NOMO-1 treated with DMSO at 0.1 percent for 48 hours (cell line): ENCODE measurements at regions not wholly inside any gene's neighbourhood (a gene's known extent, or its start where the extent isn't known, plus 50 kb on each side); places are given as distances from the start of the nearest gene placed in this dataset.

ENCODE experiments used
- DNase-seq: peaks from one replicate; lab custom pipeline; 2025; ENCODE audit not compliant: unreplicated experiment; lab: John Stamatoyannopoulos, UW

DNA sequence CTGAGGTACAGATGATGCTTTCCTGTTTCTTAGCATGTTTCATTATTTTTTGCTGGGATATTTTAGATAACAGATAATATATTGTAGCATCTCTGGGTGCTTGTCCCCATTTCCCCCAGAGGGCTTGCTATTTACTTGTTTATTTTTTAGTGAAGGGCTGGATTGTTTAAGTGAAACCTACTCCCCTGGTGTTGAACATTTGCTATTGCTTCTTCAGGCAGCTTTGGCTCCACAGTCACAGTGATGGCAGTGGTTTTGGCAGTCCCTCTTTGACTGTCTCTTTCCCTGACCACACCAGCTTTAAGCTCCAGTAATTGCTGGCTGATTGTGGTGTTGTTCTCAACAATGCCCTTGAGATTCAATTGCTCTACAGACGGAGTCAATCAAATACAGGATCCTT, 128.9 kb downstream of the KLF13 start:
- DNase-seq, result no peak

DNA sequence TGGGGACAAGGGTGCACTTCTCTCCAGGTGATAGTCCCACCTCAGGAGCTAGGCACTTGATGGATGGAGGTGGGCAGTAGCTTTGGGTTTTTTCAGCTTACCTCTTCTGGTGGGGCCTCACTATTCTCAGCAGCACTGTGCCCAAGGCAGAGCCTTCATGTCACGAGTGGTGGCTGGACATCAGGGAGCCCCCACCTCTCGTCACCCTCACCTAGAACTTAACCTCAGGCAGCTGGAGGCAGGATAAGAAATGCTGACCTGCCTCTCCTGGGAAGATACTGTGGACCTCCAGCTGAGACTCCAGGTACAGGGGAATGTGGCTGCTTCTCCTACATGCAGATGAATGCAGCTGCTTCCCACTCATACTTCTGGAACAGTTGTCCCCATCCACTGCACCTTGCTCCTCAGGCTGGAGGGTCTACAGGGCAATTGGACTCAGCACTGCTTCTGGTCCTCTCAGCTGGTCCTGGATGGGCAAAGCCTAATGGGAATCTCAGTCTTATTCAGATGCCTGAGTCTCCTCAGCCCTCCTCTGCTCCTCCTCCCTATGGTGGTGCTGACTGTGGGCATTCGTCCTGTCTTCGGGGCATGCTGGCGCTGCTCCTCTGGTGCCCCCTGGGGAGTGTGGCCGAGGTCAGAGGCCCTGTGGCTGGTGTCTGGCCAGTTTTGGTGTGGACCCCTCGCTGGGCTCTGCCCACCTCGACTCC, 129.9 kb downstream of the KLF13 start:
- no peak for DNase-seq

DNA sequence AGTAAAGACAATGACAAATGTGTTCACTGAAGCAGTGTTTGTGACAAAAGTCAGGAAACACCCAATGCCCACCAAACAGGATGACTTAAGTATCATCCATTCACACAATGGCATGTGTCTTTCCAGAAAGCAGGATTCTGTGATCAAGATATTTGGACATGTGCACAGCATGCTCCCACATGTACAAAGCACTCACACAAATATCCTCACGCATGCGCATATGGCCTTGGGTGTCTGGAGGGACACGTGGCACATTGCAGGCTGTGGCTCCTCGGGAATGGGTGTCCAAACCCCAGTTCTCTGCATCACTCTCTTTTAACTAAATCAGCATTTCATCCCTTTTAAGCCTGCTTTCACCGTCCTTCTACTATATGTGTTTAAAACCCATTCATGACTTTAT, 130.5 kb downstream of the KLF13 start:
- DNase-seq, result no peak

DNA sequence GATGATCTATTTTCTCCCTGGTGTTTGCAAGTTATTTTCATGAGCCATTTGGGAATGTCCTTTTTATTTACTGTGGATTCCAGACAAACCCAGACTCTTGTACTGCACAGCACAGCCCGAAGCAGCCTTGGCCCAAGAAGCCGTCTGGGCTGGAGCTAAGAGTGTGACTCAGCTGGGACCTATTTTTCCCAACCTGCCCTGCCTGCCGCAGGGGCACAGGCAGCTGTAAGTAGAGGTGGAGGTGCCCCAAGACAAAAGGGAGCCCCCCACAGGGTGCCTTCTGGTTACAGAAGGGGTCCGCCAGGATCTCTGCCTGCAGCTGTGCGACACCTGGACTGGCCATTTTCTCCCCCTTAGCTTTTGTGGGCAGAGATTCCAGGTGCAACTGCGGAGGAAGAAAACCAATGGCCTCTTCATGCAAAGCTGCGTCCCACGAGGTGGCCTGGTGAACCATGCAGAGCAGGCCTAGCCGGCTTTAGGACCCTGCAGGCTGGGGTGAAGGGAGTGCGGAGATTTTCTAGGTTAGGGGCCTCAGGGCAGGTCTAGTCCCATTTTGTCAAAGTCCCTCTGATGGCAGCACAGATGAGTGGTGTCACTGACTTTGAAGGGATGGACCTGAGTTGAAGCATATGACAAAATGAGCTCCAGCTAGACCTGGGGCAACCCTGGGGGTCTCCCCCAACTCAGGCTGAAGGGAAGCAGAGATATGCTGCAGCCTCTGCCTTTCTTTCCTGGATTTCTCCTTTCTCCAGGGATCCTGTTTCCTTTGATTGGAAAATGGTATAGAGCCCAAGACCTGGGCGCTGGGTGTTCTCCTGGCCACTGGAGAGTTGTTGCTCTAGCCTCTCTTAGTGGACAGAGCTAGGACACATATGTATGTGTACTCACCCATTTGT, 131.2 kb downstream of the KLF13 start:
- DNase-seq, result no peak

DNA sequence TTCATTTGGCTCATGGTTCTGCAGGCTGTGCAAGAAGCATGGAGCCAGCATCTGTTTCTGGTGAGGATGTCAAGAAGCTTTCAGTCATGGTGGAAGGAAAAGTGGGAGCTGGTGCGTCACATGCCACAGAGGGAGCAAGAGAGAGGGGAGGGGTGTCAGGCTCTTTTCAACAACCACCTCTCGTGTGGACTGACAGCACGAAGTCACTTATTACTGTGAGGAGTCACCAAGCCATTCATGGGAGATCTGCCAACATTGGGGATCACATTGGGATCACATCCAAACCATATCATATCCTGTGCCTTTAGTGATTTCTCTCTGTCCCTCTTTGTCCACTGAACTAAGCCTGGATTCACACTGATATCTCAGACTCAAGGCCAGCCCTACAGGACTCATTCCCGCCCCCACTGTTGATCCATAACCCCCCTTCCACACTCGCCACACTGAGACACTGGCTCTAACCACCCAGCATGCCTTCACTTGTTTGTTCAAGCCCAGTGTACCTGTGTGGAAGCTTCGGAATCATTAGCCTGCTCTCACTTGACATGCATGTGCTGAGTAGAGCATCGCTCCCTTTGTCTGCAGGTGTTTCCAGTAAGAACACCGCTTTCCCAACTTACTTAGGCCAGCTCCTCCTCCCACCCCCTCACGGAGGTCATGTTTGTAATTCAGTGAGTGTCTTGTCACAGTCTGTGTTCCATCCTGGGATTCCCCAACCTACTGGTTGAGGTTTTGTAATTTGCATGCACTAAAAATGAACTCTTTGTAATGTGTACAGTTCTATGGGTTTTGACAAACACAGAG, 132.2 kb downstream of the KLF13 start:
- DNase-seq, result no peak

DNA sequence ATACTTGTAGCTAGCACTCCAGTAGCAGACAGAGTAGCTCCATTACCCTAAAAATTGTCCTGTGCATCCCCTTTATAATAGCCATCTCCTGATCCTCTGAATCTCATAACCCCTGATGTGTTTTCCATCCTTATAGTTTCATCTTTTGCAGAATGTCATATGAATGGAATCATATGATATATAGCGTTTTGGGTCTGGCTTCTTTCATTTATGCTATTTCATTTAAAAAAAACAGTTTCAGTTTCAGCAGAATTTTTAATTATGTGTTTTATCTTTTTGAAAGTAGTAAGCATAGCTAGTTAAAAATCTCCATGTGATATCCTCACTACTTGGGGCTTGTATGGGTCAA, 132.7 kb downstream of the KLF13 start:
- DNase-seq, result no peak

DNA sequence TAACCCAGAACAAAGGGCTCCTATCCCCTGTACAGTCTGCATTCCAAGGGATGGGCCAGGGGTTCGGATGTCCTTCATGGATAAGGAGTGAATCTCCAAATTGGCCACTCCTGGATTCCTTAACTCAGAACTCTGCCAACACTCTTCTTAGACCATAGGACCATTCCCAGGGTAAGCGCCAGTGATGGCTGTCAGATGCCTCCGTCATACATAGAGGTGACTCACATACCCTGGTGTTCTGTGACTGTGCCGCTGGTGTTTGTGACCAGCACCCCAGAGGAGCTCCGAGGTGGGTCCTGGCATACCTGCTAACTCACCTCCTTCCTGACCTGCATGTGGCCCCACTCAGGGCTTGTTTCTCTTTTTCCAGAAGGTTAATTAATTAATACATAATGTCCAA, 134.7 kb downstream of the KLF13 start:
- no peak for DNase-seq

DNA sequence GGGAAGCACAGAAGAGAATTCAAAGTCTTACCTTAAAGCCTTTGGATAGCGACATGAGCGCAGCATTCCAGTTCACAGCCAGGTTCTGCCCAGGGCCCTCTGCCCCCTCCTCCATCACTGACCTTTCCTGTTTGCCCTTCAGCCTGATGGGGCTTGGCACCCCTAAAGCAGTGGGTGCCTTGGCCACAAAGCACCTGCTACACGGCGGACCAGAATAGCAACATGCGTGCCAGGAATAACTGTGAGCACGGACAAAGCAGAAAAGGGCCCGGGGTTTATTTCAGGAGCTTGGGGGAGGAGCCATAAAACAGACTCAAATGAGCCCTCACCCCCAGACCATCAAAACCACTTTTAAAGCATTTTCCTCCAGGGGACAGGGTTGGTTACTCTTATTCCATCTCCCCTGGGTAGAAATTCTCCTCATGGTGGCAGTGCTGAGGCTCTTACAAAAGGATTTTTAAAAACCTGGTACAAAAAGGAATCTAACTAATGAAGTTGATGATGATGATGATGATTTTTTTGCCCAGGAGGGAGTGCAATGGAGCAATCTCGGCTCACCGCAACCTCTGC, 135.4 kb downstream of the KLF13 start:
- DNase-seq, result no peak

DNA sequence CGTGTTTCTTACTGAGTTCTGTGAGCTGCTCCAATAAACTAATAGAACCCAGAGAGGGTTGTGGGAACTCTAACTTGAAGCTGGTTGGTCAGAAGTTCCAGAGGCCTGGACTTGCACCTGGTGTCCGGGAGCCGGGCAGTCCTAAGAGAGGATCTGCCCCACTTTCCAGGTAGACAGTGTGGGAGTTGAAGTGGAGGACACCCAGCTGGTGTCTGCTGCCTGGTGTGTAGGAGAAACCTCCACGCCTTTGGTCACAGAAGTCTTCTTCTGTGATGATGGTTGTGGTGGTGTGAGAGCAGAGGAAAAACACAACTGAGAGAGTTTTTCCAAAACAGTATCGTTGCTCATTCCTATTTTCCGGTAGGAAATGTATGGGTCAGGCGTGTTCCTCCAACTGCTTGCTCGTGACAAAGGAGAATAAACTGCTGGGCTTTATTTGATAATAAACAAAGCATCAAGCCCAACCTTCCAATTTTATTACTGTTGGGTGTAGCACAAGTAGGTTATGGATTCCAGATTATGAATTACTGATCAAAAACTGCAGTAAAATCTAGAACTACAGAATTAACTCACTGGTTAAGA, 137.0 kb downstream of the KLF13 start:
- no peak for DNase-seq

DNA sequence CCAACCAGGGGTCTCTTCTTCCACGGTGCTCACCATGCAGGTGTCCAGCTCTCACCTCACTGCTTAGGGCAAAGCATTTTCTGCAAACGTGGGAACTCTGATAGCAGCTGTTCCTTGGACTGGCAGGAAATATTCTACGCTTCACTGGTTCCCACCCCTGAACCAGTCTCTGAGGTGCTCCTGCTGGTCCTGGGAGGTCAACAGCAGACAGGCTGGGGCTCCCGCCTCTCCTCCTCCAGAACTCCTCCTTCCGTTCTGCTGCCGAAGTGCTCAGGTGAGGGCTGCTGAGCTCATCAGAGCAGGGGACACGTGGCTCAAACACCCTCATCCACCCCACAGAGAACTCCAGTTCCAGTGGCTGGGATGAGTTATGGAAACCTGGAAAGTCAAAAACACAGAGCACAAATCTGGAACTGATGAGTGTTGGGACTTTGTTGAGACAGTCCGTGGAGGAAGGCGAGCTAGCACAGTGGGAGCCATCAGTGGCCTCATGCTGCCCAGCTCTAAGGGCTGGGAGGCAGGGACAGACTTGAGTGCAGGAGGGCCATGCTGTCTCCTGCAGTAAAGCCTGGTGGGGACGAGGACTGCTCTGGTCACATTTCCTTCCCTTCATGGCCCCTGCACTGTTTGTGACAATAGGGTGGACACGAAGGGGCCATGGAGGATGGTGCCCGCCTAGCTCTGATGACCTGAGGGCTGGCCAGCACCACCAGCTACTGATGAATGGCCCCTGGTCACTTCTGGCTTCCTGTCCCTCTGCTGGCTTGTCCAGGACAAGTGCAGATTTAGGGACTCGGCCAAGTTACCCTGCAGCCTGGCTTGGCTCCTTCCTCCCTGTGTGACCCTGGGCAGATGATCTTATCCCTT, 137.8 kb downstream of the KLF13 start:
- no peak for DNase-seq

DNA sequence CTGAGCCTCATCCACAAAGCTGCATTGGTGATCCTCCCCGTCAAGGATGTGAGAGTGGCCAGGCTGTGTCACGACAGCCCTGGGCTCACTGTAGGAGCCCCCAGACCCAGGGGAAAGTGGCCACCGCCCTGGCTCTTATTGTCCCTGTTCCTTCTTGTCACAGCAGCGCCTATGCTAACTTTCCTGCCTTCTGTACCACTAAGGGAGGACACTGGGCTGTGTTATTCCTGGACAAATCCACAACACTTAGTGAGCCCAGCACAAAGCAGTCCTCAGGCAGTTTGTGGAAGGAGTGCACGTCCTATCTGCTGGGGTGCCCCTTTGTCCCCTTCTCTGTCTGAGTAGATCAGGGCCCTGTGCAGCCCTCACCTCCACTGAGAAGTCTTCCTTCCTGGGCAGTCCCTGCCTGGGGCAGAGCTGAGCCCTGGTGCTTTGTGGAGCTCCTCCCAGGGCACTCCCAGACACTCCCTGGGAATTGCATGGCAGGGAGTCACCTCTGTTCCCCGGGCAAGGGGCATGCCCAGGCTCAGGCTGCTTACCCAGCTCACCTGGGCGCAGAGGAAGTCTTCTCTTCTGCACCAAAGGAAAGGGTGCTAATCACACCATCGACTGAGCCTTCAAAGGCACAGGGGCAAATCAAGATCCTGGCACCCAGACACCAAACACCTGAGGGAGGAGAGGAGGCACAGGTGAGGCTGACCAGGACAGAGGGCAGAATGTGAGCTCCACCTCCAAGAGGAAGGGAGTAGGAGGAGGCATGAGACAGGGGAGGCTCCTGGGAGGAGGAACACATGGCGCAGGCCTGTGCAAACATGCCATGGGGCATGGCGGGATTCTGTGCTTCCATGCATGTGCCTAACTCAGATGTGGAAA, 138.7 kb downstream of the KLF13 start:
- DNase-seq, result no peak

DNA sequence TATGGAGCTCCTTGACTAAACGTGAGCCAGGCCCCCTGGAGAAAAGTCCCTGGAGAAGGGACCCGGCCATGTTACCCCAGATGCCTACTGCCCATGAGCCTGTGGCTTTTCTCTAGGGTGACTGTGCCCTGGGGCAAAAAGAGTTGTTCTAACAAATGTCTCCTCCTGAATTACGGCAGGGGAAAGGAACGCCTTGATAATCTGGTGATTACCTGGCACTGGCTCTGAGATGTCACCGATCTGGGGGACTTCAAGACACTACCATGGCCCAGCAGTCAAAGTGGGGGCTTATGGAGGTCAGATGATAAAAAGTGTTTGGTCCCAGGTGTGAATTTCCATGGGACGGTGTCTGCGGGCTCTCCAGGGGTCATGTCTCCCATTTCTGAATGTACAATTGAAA, 140.7 kb downstream of the KLF13 start:
- DNase-seq, result no peak

DNA sequence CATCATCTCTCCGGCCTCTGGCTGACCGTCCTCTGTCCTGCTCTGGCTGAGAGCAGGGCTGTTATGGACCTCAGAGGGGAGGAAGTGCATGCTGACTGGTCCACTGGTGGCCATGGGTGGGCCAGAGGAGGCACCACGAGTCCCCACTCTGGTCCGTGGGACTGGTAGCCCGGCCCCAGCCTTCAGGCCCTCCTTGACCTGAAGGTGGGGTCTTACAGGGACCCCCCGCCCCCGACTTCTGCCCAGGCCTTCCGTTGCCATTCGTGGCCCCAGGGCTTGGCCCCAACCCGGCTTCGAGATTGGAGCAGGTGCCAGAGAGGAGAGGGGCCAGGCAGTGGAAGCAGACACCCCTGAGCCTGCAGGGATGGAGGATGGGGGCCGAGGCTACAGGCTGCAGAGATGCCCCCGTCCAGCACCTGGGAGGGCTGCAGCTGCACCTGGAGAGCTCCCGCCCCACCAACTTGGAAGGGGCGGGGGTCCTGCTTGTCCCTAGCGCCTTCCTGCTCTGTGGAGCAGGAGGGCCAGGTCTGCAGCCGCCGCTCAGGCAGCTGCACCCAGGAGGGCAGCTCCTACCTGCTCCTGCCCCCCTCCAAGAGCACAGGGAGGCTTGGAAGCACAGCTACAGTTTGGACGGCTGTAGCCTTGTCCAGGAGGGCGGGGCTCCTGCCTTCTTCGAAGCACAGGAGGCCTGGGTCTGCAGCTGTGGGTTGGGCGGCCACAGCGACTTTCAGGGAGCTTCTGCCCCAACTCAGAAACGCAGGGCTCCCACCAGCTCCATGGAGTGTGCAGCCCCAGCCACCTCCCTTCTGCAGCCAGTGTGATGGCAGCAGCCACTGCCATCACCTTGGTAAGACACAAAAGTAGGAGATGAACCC, 142.5 kb downstream of the KLF13 start:
- no peak for DNase-seq

DNA sequence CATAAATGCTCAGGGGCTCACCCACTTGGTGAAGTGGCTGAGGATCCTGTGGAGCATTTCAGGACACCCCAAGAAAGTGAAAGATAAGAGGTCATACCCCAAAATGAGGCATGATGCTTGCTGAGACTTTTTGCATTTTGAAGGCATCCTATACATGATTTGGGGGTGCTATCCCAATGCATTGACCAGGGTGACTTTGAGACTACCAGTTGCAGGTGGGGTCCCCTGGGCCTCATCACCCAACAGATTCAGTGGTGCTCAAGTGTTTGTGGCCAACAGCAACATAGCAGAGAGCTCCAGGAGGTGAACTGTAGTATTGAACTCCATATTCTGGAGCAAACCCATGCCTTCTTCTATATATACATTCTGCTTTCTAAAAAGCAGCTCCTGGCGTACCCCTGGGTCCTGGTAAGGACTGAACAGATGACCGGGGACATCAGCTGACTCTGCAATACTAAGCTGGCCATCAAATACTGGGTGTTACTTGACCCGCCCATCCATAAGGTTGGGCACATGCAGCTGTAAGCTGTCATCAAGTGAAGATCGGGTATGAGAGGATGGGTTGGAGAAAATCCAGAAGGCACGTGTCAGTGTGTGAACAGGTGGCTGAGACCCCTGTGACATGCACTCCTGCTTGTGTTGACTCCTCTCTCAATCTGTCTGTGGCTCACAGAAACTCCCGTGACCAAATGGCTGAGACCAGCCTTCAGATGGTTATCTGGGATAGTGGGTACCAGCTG, 143.3 kb downstream of the KLF13 start:
- DNase-seq, result no peak

DNA sequence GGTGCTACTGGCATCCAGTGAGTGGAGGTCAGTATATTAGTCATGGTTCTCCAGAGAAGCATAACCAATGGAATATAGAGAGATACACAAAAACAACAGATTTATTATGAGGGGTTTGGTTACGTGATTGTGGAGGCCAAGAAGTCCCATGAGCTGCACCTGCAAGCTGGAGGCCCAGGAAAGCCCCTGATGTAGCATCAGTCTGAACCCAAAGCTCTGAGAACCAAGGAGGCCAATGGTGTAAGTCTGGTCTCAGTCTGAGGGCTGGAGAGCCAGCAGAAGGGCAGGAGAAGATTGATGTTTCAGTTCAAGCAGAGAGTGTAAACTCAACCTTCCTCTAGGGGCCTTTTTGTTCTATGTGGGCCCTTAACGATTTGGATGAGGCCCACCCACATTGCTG, 144.1 kb downstream of the KLF13 start:
- no peak for DNase-seq

DNA sequence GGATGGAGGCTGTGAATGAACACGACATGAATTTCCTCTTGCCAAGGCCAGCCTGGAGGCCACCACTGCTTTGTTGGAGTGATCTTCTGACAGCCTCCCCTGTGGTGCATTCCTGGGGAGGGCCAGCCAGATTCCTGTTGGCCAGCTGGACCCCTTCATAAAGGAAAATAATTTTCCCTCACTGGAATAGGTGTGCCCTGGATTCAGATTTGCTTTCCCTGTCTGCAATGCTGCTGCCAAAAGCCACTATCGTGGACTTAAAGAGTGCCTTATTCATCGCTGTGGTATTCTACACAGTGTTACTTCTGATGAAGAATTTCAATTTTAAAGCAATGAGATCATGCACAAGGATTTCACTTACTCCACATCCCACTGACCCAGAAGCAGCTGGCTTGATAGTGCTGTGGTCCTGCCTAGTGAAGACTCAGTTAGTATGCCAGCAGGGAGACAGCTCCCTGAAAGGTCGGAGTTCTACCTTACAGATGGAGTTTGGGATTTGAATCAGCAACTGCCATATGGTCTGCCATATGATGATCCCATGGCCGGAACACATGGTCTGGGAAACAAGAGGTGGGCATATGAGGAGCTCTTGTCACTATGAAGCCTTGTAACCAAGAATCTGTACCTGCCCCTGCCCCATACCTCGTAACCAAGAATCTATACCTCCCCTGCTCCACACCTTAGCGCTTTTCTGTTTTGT, 145.2 kb downstream of the KLF13 start:
- no peak for DNase-seq
